Mammary epithelial cell (primary cell): ENCODE measurements at regions not wholly inside any gene's neighbourhood (a gene's known extent, or its start where the extent isn't known, plus 50 kb on each side); places are given as distances from the start of the nearest gene placed in this dataset.

ENCODE experiments used
- CTCF ChIP-seq, 2 donors: IDR thresholded peaks in 1 of 2; conservative IDR thresholded peaks in 1 of 2; 2 replicates each; pipeline ENCODE4 v1.5.1; 2011 to 2012; ENCODE audit warnings: inconsistent platforms in 2 of 2, low read length in 2 of 2, mild to moderate bottlenecking in 2 of 2, control low read depth in 1 of 2, low read depth in 1 of 2; ENCODE audit not compliant: insufficient read depth in 1 of 2; ENCODE audit errors: extremely low read depth in 1 of 2
- EZH2 ChIP-seq: IDR thresholded peaks from 2 replicates; pipeline ENCODE4 v1.6.1; 2012; ENCODE audit warnings: low read length, inconsistent platforms, borderline replicate concordance

DNA sequence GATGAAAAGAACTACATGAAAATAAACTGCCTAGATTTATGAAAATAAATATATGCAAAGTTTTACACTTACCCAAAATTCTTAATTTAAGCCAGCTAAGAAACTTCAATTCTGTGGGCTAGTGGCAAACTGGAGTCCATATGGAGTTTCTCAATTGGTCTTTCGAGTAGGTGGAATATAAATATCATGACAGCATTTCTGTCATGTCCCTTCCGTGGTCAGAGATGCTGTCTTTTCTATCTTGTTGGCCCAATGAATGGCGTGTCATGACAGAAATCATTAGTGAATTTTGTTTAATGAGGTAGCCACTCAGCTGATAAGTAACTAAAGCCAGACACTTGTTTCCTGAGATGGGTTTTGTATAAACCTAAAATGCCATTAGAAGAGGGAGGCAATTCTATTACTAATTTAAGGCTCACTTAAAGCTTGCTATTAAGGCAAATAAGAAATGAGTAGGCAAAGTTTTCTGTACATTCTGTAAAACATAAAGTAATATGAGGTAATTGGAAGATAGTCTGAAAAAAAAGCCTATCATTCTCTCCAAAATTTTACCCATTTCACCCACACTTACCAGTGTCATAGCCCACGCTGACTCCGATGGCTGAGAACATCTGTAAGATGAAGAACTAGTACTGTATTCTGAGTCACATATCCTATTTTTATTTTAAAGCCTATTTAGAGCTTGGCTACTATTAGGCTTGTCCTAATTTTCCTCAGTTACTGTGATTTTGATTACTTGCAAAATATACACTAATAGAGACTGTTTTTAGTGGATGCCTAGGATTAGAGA is 419.3 kb upstream of the MEF2C start:
- TF ChIP-seq CTCF (conservative IDR thresholded peaks at IDR 0.05 in 1 of 2, IDR thresholded peaks at IDR 0.05 in 1 of 2; ENCODE audit: extremely low read depth in 1 of 2, insufficient read depth in 1 of 2, low read depth in 1 of 2, low read length in 2 of 2) (no peak), EZH2 (no peak)
